Gastroesophageal sphincter (tissue), 3 donors: ENCODE measurements at regions not wholly inside any gene's neighbourhood (a gene's known extent, or its start where the extent isn't known, plus 50 kb on each side); places are given as distances from the start of the nearest gene placed in this dataset.

Experiments used
- POLR2A ChIP-seq, 2 donors: fragments of 450-650 bp; IDR thresholded peaks; one replicate each; pipeline ENCODE4 v1.6.1; 2017; ENCODE audit warnings: antibody characterized with exemption in 2 of 2, mild to moderate bottlenecking in 2 of 2, moderate library complexity in 1 of 2
- TF ChIP-seq, protein P1 (sequence below), 4 experiments: fragments of 200-600 bp in 2 of 4; fragments of 450-650 bp in 2 of 4; sonication (generic) in 1 of 4; IDR thresholded peaks; one replicate each; pipeline ENCODE4 v1.5.1; 2017 to 2019; ENCODE audit warnings: antibody characterized with exemption in 4 of 4, mild to moderate bottlenecking in 2 of 4, moderate library complexity in 2 of 4

GRCh38 chr20:56715902-56716519 is 86.9 kb downstream of the TFAP2C start:
- TF ChIP-seq, protein P1, sequence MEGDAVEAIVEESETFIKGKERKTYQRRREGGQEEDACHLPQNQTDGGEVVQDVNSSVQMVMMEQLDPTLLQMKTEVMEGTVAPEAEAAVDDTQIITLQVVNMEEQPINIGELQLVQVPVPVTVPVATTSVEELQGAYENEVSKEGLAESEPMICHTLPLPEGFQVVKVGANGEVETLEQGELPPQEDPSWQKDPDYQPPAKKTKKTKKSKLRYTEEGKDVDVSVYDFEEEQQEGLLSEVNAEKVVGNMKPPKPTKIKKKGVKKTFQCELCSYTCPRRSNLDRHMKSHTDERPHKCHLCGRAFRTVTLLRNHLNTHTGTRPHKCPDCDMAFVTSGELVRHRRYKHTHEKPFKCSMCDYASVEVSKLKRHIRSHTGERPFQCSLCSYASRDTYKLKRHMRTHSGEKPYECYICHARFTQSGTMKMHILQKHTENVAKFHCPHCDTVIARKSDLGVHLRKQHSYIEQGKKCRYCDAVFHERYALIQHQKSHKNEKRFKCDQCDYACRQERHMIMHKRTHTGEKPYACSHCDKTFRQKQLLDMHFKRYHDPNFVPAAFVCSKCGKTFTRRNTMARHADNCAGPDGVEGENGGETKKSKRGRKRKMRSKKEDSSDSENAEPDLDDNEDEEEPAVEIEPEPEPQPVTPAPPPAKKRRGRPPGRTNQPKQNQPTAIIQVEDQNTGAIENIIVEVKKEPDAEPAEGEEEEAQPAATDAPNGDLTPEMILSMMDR (IDR thresholded peaks at IDR 0.05): no peak
- TF ChIP-seq POLR2A (IDR thresholded peaks at IDR 0.05): no peak
